ENCODE measurements at regions not wholly inside any gene's neighbourhood (a gene's known extent, or its start where the extent isn't known, plus 50 kb on each side); places are given as distances from the start of the nearest gene placed in this dataset.

GRCh38 chr14:71729596-71729995, 202.6 kb upstream of the RGS6 start:
- DNase-seq, result no peak

GRCh38 chr14:71730471-71730870, 201.8 kb upstream of the RGS6 start:
- no peak for DNase-seq

- no peak for DNase-seq
Observed at GRCh38 chr14:71731096-71731495, 201.1 kb upstream of the RGS6 start.

DNA sequence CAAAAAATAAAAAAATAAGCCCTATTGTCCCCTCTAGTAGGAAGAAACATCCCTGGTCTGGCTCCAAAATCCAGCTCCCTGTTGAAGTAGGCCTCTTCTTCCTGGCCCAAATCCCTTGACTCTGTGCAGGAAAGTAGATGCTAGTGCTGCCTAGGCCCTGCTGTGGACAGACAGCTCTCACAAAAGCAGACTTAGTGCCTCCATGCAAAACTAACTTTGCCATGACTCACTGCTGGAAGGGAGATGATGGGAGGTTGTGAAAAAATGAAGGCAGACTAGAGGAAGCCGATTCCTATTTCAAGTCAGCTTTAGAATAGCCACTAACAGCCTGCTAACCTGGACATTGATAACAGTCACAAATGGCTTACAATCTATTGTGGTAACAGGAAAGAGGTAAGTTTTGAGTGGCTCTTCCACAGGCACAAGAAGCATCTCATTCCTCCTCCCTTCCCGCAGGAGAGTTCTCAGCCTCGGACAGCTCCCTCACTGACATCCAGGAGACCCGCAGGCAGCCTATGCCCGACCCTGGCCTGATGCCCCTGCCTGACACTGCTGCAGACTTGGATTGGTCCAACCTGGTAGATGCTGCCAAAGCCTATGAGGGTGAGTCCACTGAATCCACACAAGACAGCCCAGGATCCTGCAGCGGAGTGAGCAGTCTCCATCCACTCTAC, 198.9 kb upstream of the RGS6 start:
- no peak for DNase-seq

DNA sequence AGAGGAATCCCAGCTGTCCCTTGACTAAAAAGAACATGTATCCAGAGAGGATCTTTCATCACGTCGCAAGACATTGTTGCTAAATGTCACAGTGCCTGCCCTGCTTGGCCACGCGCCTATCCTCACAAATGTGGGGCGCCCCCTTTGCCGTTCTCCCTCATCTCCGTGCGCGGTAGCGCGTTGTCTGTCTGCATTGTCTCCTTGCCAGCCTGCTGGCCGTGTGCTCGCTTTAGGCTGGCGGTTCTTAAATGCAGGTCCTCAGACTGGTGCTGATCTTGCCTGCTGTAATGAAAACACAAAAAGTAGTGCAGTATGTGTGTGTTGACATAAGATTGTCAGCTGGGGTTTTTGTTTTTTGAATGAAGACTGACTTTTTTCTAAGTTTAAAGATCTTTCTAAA, 198.2 kb upstream of the RGS6 start:
- no peak for DNase-seq

GRCh38 chr14:71734885-71735284, 197.3 kb upstream of the RGS6 start:
- no peak for DNase-seq

DNA sequence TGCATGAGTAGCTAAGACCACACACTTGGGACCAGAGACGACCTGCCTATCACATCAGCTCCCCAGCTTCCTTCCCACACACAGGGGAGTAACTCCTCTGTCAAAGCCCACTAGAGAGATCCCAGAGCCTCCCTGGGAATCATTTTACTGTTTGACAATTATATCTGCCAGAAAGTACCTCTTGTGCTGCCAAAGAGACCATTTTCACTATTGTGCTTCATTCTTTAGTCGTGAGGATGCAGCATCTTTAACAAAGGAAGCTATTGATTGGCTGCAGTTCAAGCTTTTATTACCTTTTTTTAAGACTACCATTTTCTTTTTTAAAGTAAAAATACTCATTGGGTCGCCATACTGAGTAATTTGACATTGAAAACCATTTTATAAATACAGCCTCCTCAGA, 194.5 kb upstream of the RGS6 start:
- no peak for DNase-seq

DNA sequence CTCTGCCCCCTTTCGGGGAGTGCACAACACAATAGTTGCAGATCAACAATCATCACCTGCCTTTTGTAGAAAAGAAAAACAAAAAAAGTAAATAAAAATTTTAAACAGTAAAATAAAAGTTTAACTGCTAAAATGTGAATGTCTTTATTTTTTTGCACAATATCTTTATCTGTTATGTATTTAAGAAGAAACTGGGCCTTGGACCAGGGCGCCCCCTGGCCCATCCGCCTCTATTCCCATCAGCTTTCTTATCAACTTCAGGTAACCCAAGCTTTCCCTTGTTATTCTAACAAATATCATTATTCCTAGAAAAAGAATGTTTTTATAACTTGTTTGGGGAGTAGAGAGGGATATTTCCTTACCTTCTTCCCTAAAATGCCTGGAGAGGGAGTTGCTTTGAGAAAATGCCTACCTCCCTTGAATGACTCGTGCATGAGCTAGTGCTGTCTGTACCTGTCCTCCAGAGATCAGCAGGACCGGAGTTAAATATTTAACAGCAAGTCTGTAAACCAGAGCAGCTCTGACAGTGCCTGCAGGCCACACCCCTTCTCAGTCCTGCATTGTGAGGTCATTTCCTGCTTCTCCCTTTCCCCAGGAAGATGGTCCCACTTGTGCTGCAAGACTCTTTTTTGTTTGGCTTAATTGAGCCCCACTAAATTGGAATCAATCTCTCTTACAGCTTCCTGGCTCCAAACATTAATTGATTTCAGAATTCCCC, 192.8 kb upstream of the RGS6 start:
- no peak for DNase-seq

GRCh38 chr14:71741241-71741640, 191.0 kb upstream of the RGS6 start:
- DNase-seq, result no peak

DNA sequence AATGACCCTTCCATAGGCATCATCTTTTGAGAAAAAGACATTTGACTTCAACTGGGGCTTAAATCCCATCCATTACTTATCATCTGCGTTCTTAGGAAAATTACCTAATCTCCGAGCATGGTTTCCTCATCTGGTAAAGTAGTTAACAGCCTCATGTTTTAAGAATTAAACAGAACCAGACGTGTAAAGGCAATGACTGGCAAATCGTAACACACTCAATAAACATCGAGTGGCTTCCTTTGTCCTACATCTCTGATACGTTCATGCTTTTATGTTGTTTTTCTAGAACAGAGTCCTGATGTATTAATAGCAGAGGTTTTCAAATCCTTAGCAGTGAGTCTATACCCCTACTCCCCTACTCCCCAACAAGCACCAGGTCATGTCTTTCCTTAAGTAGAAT, 189.7 kb upstream of the RGS6 start:
- no peak for DNase-seq

- DNase-seq, result no peak
Observed at GRCh38 chr14:71745072-71745471, 187.2 kb upstream of the RGS6 start.

DNA sequence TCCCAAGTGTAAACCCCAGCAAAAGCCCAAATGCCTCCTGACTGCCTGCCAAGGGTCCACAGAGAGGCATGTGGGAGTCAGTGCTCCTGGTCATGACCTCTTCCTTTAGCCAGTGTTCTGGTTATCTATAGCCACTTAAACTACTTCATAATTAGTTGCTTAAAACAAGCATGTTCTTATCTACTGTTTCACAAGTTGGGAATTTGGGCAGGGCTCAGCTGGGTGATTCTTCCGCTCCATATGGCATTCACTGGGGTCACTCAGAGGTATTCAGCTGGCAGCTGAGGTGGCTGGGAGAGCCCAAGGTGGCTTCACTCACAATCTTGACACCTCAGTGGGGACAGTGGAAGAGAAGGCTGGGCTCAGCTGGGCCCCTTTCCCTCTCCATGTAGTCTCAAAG, 184.0 kb upstream of the RGS6 start:
- no peak for DNase-seq

DNA sequence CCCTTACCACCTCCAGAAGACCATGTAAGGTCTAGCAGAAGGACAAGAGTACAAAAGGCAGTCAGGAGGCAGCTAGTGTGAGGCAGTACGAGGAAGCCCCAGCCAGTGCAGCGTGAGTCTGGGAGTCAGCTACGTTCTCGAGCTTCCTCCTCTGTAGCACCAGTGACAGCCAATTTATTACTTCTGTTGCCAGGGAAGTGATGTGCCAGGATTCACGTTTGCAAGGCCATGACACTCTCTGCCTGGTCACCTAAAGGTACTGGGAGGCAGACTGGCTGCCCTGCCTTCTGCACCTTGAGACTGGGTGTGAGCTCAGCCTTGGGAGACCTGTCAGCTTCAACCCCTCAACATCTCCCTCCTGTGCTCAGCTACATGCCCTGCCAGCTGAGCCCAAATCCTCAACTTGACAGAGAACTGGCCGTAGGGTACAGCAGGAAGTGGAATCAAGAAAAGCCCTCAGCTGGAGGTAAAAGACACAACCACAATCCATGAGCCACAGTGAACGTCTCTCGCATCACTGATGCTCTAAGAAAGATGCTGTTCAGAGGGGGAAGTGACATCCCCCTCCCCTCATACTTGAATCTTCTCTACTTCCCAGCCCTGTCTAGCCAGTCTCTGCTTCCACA, 182.5 kb upstream of the RGS6 start:
- no peak for DNase-seq

- no peak for DNase-seq
Observed at GRCh38 chr14:71751264-71751663, 181.0 kb upstream of the RGS6 start.

GRCh38 chr14:71752111-71752738, 180.0 kb upstream of the RGS6 start:
- DNase-seq, result no peak

DNA sequence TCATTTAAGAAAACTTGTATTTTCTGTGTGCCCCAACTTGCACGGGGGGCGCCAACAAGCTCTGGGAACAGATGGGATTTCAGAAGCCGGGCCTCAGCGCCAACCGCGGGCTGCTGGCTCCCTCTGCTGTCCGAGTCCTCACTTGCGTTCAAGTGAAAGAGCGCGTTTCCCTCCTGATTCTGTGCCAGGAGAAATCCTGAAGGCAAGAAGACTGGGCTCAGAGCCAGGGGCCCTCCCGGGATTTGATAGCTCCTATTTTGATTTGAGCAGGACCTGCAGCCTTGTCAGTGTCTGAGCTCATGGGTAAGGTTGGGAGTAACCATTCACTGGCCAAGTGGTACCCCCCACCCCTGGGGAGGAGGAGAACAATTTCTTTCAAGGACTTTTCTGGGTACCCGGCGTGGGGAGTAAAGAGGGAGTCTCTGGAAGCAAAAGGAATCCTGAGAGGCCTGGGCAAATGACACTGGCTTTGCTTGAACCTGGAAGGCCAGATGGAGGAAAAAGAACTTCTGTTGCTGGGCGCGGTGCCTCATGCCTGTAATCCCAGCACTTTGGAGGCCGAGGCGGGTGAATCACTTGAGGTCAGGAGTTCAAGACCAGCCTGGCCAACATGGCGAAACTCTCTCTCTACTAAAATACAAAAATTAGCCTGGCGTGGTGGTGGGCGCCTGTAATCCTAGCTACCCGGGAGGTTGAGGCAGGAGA, 179.0 kb upstream of the RGS6 start:
- peak; percentile 77 for DNase-seq

- no peak for DNase-seq
Observed at GRCh38 chr14:71753976-71754375, 178.3 kb upstream of the RGS6 start.

GRCh38 chr14:71754422-71755095, 177.7 kb upstream of the RGS6 start:
- DNase-seq, result no peak

DNA sequence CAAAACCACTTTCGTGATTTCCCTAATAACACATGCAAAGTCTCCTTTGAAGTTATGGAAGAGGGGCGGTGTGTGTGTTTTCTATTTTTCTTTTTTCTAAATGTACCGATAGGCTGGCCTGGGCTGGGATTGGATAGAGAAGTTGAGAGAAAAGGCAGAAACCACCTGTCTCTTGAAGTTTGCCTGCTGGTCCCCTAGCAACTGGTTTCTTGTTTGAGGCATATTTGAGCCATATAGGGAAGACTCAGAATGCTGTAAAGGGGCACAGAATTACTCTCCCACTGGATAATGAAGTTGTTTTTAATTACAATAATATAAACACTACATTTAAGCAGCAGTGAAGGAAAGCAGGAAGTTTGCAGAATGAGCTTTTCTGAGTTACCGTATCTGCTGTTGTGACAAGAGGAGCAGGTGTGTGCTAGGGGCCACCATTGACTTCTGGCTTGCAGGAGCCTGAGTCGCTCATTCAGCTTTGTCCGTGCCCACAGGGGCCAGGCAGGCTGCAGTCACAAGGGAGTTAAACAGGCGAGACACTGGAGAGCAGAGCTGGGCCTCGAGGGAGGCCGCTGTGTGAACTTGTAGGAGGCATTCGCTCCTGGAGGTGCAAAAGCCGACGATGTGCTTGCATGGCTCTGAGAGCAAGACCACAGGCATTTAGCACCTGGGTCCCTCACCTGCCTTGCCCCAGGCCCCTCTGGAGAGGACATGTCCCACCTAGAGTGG, 173.8 kb upstream of the RGS6 start:
- no peak for DNase-seq

- no peak for DNase-seq
Observed at GRCh38 chr14:71762575-71762974, 169.7 kb upstream of the RGS6 start.

DNA sequence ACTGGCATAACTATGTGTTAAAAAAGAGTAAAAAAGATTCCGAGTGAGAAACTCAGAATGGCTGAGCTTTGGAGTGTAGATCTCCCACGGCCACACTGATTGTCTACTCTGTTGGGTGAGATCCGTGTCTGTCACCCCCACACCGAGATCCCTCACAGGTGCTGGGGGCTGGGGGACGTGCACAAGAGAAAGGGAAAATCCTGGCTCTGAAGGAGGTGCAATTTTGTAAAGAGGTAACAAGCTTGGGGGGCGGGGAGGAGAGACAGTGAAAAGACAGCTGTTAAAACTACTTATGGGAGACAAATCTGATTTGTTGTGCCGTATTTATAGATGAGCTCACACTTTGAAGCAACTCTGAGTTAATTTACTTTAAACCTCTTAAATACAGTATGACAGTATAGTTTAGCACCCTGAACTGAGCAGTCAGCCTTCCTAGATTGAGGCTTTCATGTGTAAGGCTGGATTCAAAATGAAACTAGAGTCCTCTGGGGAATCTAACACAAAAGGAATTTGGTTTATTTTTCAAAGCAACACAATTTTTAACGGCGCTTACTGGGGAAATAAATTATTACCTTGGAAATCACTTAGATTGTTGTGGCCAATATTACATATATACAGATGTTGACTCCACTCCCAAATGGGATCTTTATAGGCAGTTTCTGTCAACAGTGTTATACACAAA, 167.4 kb upstream of the RGS6 start:
- no peak for DNase-seq

All from activated T-cell treated with anti-CD3 and anti-CD28 coated beads, Interleukin-2, amount 50 U/mL, for 1 hour (primary cell).